ENCODE measurements at regions not wholly inside any gene's neighbourhood (a gene's known extent, or its start where the extent isn't known, plus 50 kb on each side); places are given as distances from the start of the nearest gene placed in this dataset.
A peak's percentile ranks its signal among the peaks of the same experiment; 100 is the strongest.

DNA sequence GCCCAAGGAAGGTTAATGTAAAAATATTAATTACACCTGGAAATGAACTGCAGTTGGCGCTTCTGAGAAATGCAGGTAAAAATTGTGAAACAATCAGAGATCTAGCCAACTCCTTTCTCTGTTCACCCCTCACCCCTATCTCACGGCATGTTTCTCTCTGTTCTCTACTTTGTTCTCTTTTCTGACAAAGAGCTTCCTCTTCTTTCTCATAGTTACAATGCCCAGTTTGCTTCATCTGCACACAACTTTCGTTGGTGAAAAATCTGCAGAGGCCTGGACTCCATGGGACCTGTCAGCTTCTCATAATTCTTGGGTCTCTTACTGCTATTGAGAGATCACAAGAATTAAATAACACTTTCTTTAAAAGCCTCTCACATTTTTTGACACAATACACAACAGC is 212.9 kb upstream of the LRRN1 start:
- Mint-ChIP-seq H3K9me3 (ENCODE audit: unreplicated experiment) (peaks cover 5% of the 10 kb centered on the region), H3K4me3 (ENCODE audit: unreplicated experiment) (no peak overlapping the region), H3K36me3 (ENCODE audit: low read depth, unreplicated experiment) (no peaks in the 10 kb centered on the region), H3K27ac (ENCODE audit: unreplicated experiment) (no peak overlapping the region), H3K4me1 (ENCODE audit: low read depth, unreplicated experiment) (no peaks in the 10 kb centered on the region), H3K27me3 (ENCODE audit: low read depth, unreplicated experiment) (no peaks in the 10 kb centered on the region)
- H3K36me3 ChIP-seq (ENCODE audit: insufficient read depth, low read length), result no peaks in the 10 kb centered on the region
- H3K9ac ChIP-seq (ENCODE audit: low read length), result no peak overlapping the region
- H3K9me3 ChIP-seq (ENCODE audit: insufficient read depth, low read depth, low read length), result no peaks in the 10 kb centered on the region
- H4K20me1 ChIP-seq (ENCODE audit: insufficient read depth, low read length), result no peaks in the 10 kb centered on the region
- no peak overlapping the region for H3K4me2 ChIP-seq (ENCODE audit: low read length)
- TF ChIP-seq, protein P1, sequence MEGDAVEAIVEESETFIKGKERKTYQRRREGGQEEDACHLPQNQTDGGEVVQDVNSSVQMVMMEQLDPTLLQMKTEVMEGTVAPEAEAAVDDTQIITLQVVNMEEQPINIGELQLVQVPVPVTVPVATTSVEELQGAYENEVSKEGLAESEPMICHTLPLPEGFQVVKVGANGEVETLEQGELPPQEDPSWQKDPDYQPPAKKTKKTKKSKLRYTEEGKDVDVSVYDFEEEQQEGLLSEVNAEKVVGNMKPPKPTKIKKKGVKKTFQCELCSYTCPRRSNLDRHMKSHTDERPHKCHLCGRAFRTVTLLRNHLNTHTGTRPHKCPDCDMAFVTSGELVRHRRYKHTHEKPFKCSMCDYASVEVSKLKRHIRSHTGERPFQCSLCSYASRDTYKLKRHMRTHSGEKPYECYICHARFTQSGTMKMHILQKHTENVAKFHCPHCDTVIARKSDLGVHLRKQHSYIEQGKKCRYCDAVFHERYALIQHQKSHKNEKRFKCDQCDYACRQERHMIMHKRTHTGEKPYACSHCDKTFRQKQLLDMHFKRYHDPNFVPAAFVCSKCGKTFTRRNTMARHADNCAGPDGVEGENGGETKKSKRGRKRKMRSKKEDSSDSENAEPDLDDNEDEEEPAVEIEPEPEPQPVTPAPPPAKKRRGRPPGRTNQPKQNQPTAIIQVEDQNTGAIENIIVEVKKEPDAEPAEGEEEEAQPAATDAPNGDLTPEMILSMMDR (IDR thresholded peaks at IDR 0.05; ENCODE audit: insufficient read depth, low read depth, low read length), result no peak
- TF ChIP-seq EZH2 (IDR thresholded peaks at IDR 0.05; ENCODE audit: insufficient read depth, low read length), result no peak
- no peak for DNase-seq (ENCODE audit: low read depth)
- H3K79me2 ChIP-seq (ENCODE audit: insufficient read depth, low read length), result no peaks in the 10 kb centered on the region
- H3K4me1 ChIP-seq (ENCODE audit: insufficient read depth, low read length), result peaks cover 2% of the 10 kb centered on the region
- H3K4me3 ChIP-seq (ENCODE audit: insufficient read depth, low read depth, low read length), result no peak overlapping the region
- H2AFZ ChIP-seq (ENCODE audit: low read depth, low read length), result no peak overlapping the region
- H3K27ac ChIP-seq (ENCODE audit: low read depth, low read length), result no peak overlapping the region
- FAIRE-seq, result no peak
- no peaks in the 10 kb centered on the region for H3K27me3 ChIP-seq (ENCODE audit: insufficient read depth, low read length)

DNA sequence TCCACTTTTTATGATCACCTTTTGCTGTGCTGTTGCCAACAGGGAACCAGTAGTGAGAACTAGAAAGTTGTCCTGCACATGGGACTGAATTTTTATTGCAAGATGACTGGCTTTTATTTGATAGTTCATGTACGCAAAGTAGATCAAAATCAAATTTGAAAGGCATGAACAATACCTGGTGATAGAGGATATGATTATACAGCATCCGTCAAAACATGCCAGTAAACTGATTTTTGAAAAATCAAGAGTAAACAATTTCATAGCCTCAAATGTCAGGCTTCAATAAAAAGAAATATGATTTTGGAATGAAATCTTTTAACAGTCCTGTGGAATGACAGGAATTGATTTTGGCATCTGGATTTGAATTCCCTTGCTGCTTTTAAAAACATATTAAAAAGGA is 219.6 kb upstream of the LRRN1 start:
- no peak for FAIRE-seq
- H3K4me2 ChIP-seq (ENCODE audit: low read length), result no peak overlapping the region

DNA sequence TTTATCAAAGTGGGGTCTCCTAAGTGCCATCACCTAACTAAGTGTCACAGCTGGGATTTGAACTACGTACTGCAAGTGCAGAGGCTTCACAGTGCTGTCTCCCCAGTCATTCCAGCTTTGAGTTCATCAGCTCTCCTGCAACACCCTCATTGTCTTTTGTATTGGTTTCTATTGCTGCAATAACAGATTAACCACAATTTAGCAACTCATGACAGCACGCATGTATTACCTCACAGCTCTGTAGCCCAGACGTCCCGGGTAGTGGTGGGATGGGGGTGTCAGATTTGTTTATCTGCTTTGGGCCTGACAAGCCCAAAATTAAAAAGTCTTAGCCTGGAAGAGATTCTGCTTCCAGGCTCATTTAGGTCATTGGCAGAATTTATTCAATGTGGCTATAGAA is 220.5 kb upstream of the LRRN1 start:
- H3K4me1 Mint-ChIP-seq (ENCODE audit: low read depth, unreplicated experiment), result no peaks in the 10 kb centered on the region
- no peak overlapping the region for H3K9ac ChIP-seq (ENCODE audit: low read length)
- DNase-seq (ENCODE audit: low read depth) (peak; percentile 10), FAIRE-seq (no peak)
- no peak overlapping the region for H2AFZ ChIP-seq (ENCODE audit: low read depth, low read length)
- no peaks in the 10 kb centered on the region for H4K20me1 ChIP-seq (ENCODE audit: insufficient read depth, low read length)
- H3K79me2 ChIP-seq (ENCODE audit: insufficient read depth, low read length), result no peaks in the 10 kb centered on the region
- no peak overlapping the region for H3K4me3 ChIP-seq (ENCODE audit: insufficient read depth, low read depth, low read length)
- peaks cover 12% of the 10 kb centered on the region for H3K9me3 Mint-ChIP-seq (ENCODE audit: unreplicated experiment)
- H3K27me3 Mint-ChIP-seq (ENCODE audit: low read depth, unreplicated experiment), result no peaks in the 10 kb centered on the region
- no peaks in the 10 kb centered on the region for H3K9me3 ChIP-seq (ENCODE audit: insufficient read depth, low read depth, low read length)
- no peak overlapping the region for H3K4me3 Mint-ChIP-seq (ENCODE audit: unreplicated experiment)
- no peaks in the 10 kb centered on the region for H3K36me3 Mint-ChIP-seq (ENCODE audit: low read depth, unreplicated experiment)
- TF ChIP-seq, protein P1 (IDR thresholded peaks at IDR 0.05; ENCODE audit: insufficient read depth, low read depth, low read length), result no peak
- TF ChIP-seq EZH2 (IDR thresholded peaks at IDR 0.05; ENCODE audit: insufficient read depth, low read length), result no peak
- H3K36me3 ChIP-seq (ENCODE audit: insufficient read depth, low read length), result no peaks in the 10 kb centered on the region
- no peak overlapping the region for H3K27ac ChIP-seq (ENCODE audit: low read depth, low read length)
- H3K4me1 ChIP-seq (ENCODE audit: insufficient read depth, low read length), result no peaks in the 10 kb centered on the region
- no peak overlapping the region for H3K27ac Mint-ChIP-seq (ENCODE audit: unreplicated experiment)
- no peaks in the 10 kb centered on the region for H3K27me3 ChIP-seq (ENCODE audit: insufficient read depth, low read length)
- no peak overlapping the region for H3K4me2 ChIP-seq (ENCODE audit: low read length)

More for the DNA sequence above, 219.6 kb upstream of the LRRN1 start:
- Mint-ChIP-seq H3K27ac (ENCODE audit: unreplicated experiment) (no peak overlapping the region), H3K4me3 (ENCODE audit: unreplicated experiment) (no peak overlapping the region), H3K27me3 (ENCODE audit: low read depth, unreplicated experiment) (no peaks in the 10 kb centered on the region), H3K36me3 (ENCODE audit: low read depth, unreplicated experiment) (no peaks in the 10 kb centered on the region), H3K4me1 (ENCODE audit: low read depth, unreplicated experiment) (no peaks in the 10 kb centered on the region), H3K9me3 (ENCODE audit: unreplicated experiment) (peaks cover 12% of the 10 kb centered on the region)
- no peaks in the 10 kb centered on the region for H4K20me1 ChIP-seq (ENCODE audit: insufficient read depth, low read length)
- DNase-seq (ENCODE audit: low read depth), result no peak
- no peaks in the 10 kb centered on the region for H3K9me3 ChIP-seq (ENCODE audit: insufficient read depth, low read depth, low read length)
- no peaks in the 10 kb centered on the region for H3K36me3 ChIP-seq (ENCODE audit: insufficient read depth, low read length)
- no peak overlapping the region for H3K27ac ChIP-seq (ENCODE audit: low read depth, low read length)
- H3K4me1 ChIP-seq (ENCODE audit: insufficient read depth, low read length), result no peaks in the 10 kb centered on the region
- H3K4me3 ChIP-seq (ENCODE audit: insufficient read depth, low read depth, low read length), result no peak overlapping the region
- H2AFZ ChIP-seq (ENCODE audit: low read depth, low read length), result no peak overlapping the region
- H3K79me2 ChIP-seq (ENCODE audit: insufficient read depth, low read length), result no peaks in the 10 kb centered on the region
- no peaks in the 10 kb centered on the region for H3K27me3 ChIP-seq (ENCODE audit: insufficient read depth, low read length)
- TF ChIP-seq, protein P1 (IDR thresholded peaks at IDR 0.05; ENCODE audit: insufficient read depth, low read depth, low read length), result no peak
- no peak for TF ChIP-seq EZH2 (IDR thresholded peaks at IDR 0.05; ENCODE audit: insufficient read depth, low read length)
- no peak overlapping the region for H3K9ac ChIP-seq (ENCODE audit: low read length)
